ENCODE measurements at regions not wholly inside any gene's neighbourhood (a gene's known extent, or its start where the extent isn't known, plus 50 kb on each side); places are given as distances from the start of the nearest gene placed in this dataset.

GRCh38 chr7:116384936-116385635 is 114.5 kb upstream of the CAV2 start (continued):
- TF ChIP-seq POLR2AphosphoS5 (IDR thresholded peaks at IDR 0.05; ENCODE audit: low read depth, low read length) (no peak), TCF7L2 (IDR thresholded peaks at IDR 0.05; ENCODE audit: borderline replicate concordance, extremely low read depth, insufficient read depth, insufficient read length) (no peak), FOSL1 (IDR thresholded peaks at IDR 0.05; ENCODE audit: low read depth) (no peak), CBX3 (IDR thresholded peaks at IDR 0.05; ENCODE audit: low read depth) (no peak), YY1 (IDR thresholded peaks at IDR 0.05; ENCODE audit: extremely low read depth, insufficient replicate concordance, low read depth, low read length) (no peak), ZNF274 (IDR thresholded peaks at IDR 0.05; ENCODE audit: low read depth, low read length) (no peak), REST (IDR thresholded peaks at IDR 0.05; ENCODE audit: low read depth) (no peak)

GRCh38 chr7:116386674-116387073 is 112.9 kb upstream of the CAV2 start:
- Histone ChIP-seq H2AFZ (ENCODE audit: low read depth, low read length, poor library complexity, severe bottlenecking) (no peak overlapping the region), H3K4me3 (replicated peaks in 1 of 2; ENCODE audit: low read depth in 1 of 2, low read length in 2 of 2) (no peak overlapping the region), H3K36me3 (ENCODE audit: control insufficient read depth in 1 of 2, insufficient read depth in 2 of 2, low read length in 2 of 2) (no peaks in the 10 kb centered on the region), H3K9me3 (ENCODE audit: control insufficient read depth in 1 of 2, insufficient read depth in 1 of 2, low read depth in 1 of 2, low read length in 2 of 2) (no peaks in the 10 kb centered on the region), H3K4me1 (ENCODE audit: control insufficient read depth in 1 of 2, insufficient read depth in 2 of 2, low read length in 2 of 2) (no peaks in the 10 kb centered on the region), H3K79me2 (ENCODE audit: insufficient read depth, low read length) (no peaks in the 10 kb centered on the region), H3K9ac (ENCODE audit: low read length) (no peak overlapping the region), H4K20me1 (ENCODE audit: insufficient read depth) (no peaks in the 10 kb centered on the region), H3K27ac (ENCODE audit: low read depth, low read length) (no peak overlapping the region), H3K4me2 (ENCODE audit: low read length) (no peak overlapping the region), H3K9me2 (ENCODE audit: insufficient read depth) (no peaks in the 10 kb centered on the region), H3K27me3 (ENCODE audit: insufficient read depth, low read length) (no peaks in the 10 kb centered on the region)
- no TSS peak for BruUV-seq (replicated peaks)
- ChIA-PET RAD21 (ENCODE audit: low non-redundant PET in 1 of 2, low total read pairs in 2 of 2, uncharacterized antibody in 2 of 2, unreplicated experiment in 2 of 2) (no interaction called here), CTCF (no interaction called here), POLR2A (no interaction called here)
- ATAC-seq = no peak
- no peak for DNase-seq (ENCODE audit: low read depth, low spot score)
- intact Hi-C loops (cut with micrococcal nuclease) = no loop called here
- no peak for TF ChIP-seq ELF1 (IDR thresholded peaks at IDR 0.05; ENCODE audit: borderline replicate concordance, low read depth)
- no peak for TF ChIP-seq SP1 (IDR thresholded peaks at IDR 0.05; ENCODE audit: low read depth)
- TF ChIP-seq EZH2 (IDR thresholded peaks at IDR 0.05) = no peak
- no peak for TF ChIP-seq FOSL1 (IDR thresholded peaks at IDR 0.05; ENCODE audit: low read depth)
- TF ChIP-seq ZNF274 (IDR thresholded peaks at IDR 0.05; ENCODE audit: low read depth, low read length) = no peak
- no peak for TF ChIP-seq CBX3 (IDR thresholded peaks at IDR 0.05; ENCODE audit: low read depth)
- TF ChIP-seq JUND (IDR thresholded peaks at IDR 0.05) = no peak
- TF ChIP-seq ZBTB33 (IDR thresholded peaks at IDR 0.05; ENCODE audit: extremely low read depth, insufficient replicate concordance, low read length) = no peak
- TF ChIP-seq TCF7L2 (IDR thresholded peaks at IDR 0.05; ENCODE audit: borderline replicate concordance, extremely low read depth, insufficient read depth, insufficient read length) = no peak
- TF ChIP-seq CTCF (IDR thresholded peaks at IDR 0.05 in 2 of 3, conservative IDR thresholded peaks at IDR 0.05 in 1 of 3; ENCODE audit: borderline replicate concordance in 1 of 3, insufficient read depth in 1 of 3, low read depth in 2 of 3, low read length in 2 of 3) = no peak
- no peak for TF ChIP-seq MAX (IDR thresholded peaks at IDR 0.05)
- TF ChIP-seq POLR2A (IDR thresholded peaks at IDR 0.05; ENCODE audit: borderline replicate concordance, extremely low read depth, insufficient read depth, insufficient read length) = no peak
- no peak for TF ChIP-seq EZH2phosphoT487 (IDR thresholded peaks at IDR 0.05; ENCODE audit: borderline replicate concordance)
- TF ChIP-seq CEBPB (IDR thresholded peaks at IDR 0.05; ENCODE audit: low read depth) = no peak
- TF ChIP-seq POLR2AphosphoS5 (IDR thresholded peaks at IDR 0.05; ENCODE audit: low read depth, low read length) = no peak

All from HCT116 (cell line).